ENCODE measurements at regions not wholly inside any gene's neighbourhood (a gene's known extent, or its start where the extent isn't known, plus 50 kb on each side); places are given as distances from the start of the nearest gene placed in this dataset.

GRCh38 chr6:92339936-92340640 lies 1079.3 kb downstream of the EPHA7 start:
- intact Hi-C loops (cut with DNase I, micrococcal nuclease) = no loop called here

GRCh38 chr6:92337571-92337970 lies 1081.8 kb downstream of the EPHA7 start:
- DNase-seq (no peak), ATAC-seq (no peak)
- no peaks in the 10 kb centered on the region for H3K36me3 ChIP-seq (ENCODE audit: low read depth)
- TF ChIP-seq CTCF (IDR thresholded peaks at IDR 0.05) = no peak
- no peaks in the 10 kb centered on the region for H3K4me1 ChIP-seq (ENCODE audit: low read depth)
- H3K9me3 ChIP-seq = no peaks in the 10 kb centered on the region
- H3K4me3 ChIP-seq = no peak overlapping the region
- intact Hi-C loops (cut with DNase I, micrococcal nuclease) = no loop called here

More at GRCh38 chr6:92339936-92340640, 1079.3 kb downstream of the EPHA7 start:
- Histone ChIP-seq H3K9me3 (no peaks in the 10 kb centered on the region), H3K4me3 (no peak overlapping the region), H3K36me3 (ENCODE audit: low read depth) (no peaks in the 10 kb centered on the region), H3K4me1 (ENCODE audit: low read depth) (no peaks in the 10 kb centered on the region)
- DNase-seq (no peak), ATAC-seq (no peak)
- TF ChIP-seq CTCF (IDR thresholded peaks at IDR 0.05) = no peak

- no peak overlapping the region for H3K4me3 ChIP-seq
- no peak for ATAC-seq
- H3K4me1 ChIP-seq (ENCODE audit: low read depth) = no peaks in the 10 kb centered on the region
- H3K36me3 ChIP-seq (ENCODE audit: low read depth) = no peaks in the 10 kb centered on the region
- DNase-seq = no peak
- intact Hi-C loops (cut with DNase I, micrococcal nuclease) = no loop called here
- H3K9me3 ChIP-seq = no peaks in the 10 kb centered on the region
- TF ChIP-seq CTCF (IDR thresholded peaks at IDR 0.05) = no peak
Measured at GRCh38 chr6:92329208-92329847, 1090.0 kb downstream of the EPHA7 start.

- DNase-seq = no peak
- intact Hi-C loops (cut with DNase I, micrococcal nuclease) = no loop called here
- Histone ChIP-seq H3K4me3 (no peak overlapping the region), H3K4me1 (ENCODE audit: low read depth) (no peaks in the 10 kb centered on the region), H3K9me3 (no peaks in the 10 kb centered on the region), H3K36me3 (ENCODE audit: low read depth) (no peaks in the 10 kb centered on the region)
- no peak for TF ChIP-seq CTCF (IDR thresholded peaks at IDR 0.05)
- ATAC-seq = no peak
Measured at GRCh38 chr6:92315312-92315711, 1104.0 kb downstream of the EPHA7 start.

GRCh38 chr6:92297101-92297500 lies 1122.3 kb downstream of the EPHA7 start:
- Histone ChIP-seq H3K36me3 (ENCODE audit: low read depth) (no peaks in the 10 kb centered on the region), H3K9me3 (no peaks in the 10 kb centered on the region), H3K4me1 (ENCODE audit: low read depth) (no peaks in the 10 kb centered on the region), H3K4me3 (no peak overlapping the region)
- ATAC-seq (no peak), DNase-seq (no peak)
- TF ChIP-seq CTCF (IDR thresholded peaks at IDR 0.05) = no peak
- intact Hi-C loops (cut with DNase I, micrococcal nuclease) = no loop called here
